H9 (cell line): ENCODE measurements at regions not wholly inside any gene's neighbourhood (a gene's known extent, or its start where the extent isn't known, plus 50 kb on each side); places are given as distances from the start of the nearest gene placed in this dataset.

Source experiments
- DNase-seq: peaks from one replicate; pipeline ENCODE4 v3.0.0-alpha.2; 2017
- H2AFZ ChIP-seq: one replicate; pipeline ENCODE4 v1.6.1; 2013; ENCODE audit warnings: mild to moderate bottlenecking, low read length, control low read depth, moderate library complexity
- H2AK5ac ChIP-seq: 2 replicates; pipeline ENCODE4 v1.6.1; 2013; ENCODE audit warnings: low read length, control low read depth, mixed read lengths; ENCODE audit not compliant: insufficient read length
- H2BK120ac ChIP-seq: one replicate; pipeline ENCODE4 v1.6.1; 2013; ENCODE audit warnings: low read depth, mild to moderate bottlenecking, low read length, control low read depth, inconsistent platforms; ENCODE audit not compliant: poor library complexity, severe bottlenecking
- H2BK12ac ChIP-seq: 2 replicates; pipeline ENCODE4 v1.6.1; 2013; ENCODE audit warnings: low read length, control low read depth, mixed read lengths, low read depth; ENCODE audit not compliant: insufficient read length
- H2BK15ac ChIP-seq: 2 replicates; pipeline ENCODE4 v1.6.1; 2013; ENCODE audit warnings: low read depth, low read length, control low read depth
- H2BK20ac ChIP-seq: one replicate; pipeline ENCODE4 v1.6.1; 2013; ENCODE audit warnings: low read depth, mild to moderate bottlenecking, low read length, control low read depth, inconsistent platforms; ENCODE audit not compliant: poor library complexity, severe bottlenecking
- H2BK5ac ChIP-seq: 2 replicates; pipeline ENCODE4 v1.6.1; 2013; ENCODE audit warnings: low read length, control low read depth, mixed read lengths; ENCODE audit not compliant: insufficient read length
- H3K14ac ChIP-seq: 2 replicates; pipeline ENCODE4 v1.6.1; 2013; ENCODE audit warnings: low read length, control low read depth; ENCODE audit not compliant: insufficient read depth
- H3K18ac ChIP-seq: 2 replicates; pipeline ENCODE4 v1.6.1; 2013; ENCODE audit warnings: low read depth, mild to moderate bottlenecking, mixed read lengths, low read length, control low read depth; ENCODE audit not compliant: insufficient read length
- H3K23ac ChIP-seq: 2 replicates; pipeline ENCODE4 v1.6.1; 2013; ENCODE audit warnings: low read length, control low read depth, mixed read lengths, low read depth; ENCODE audit not compliant: insufficient read length
- H3K23me2 ChIP-seq: 2 replicates; pipeline ENCODE4 v1.6.1; 2013; ENCODE audit warnings: low read depth, mild to moderate bottlenecking, mixed read lengths, low read length, control low read depth; ENCODE audit not compliant: insufficient read length, poor library complexity, severe bottlenecking
- H3K27ac ChIP-seq: 2 replicates; pipeline ENCODE4 v1.5.1; 2013; ENCODE audit warnings: low read length, control low read depth, mixed read lengths, low read depth; ENCODE audit not compliant: insufficient read length
- H3K27me3 ChIP-seq: 2 replicates; pipeline ENCODE4 v1.6.1; 2013; ENCODE audit warnings: low read length, control low read depth, inconsistent platforms; ENCODE audit not compliant: insufficient read depth
- H3K4ac ChIP-seq: 2 replicates; pipeline ENCODE4 v1.6.1; 2013; ENCODE audit warnings: low read depth, mild to moderate bottlenecking, control low read depth, inconsistent platforms, low read length, moderate library complexity
- H3K4me1 ChIP-seq: 2 replicates; pipeline ENCODE4 v1.6.1; 2013; ENCODE audit warnings: low read length, control low read depth, inconsistent platforms; ENCODE audit not compliant: insufficient read depth
- H3K4me2 ChIP-seq: 2 replicates; pipeline ENCODE4 v1.6.1; 2013; ENCODE audit warnings: low read length, control low read depth, mixed read lengths; ENCODE audit not compliant: insufficient read length, insufficient read depth
- H3K56ac ChIP-seq: 2 replicates; pipeline ENCODE4 v1.6.1; 2013; ENCODE audit warnings: low read depth, mild to moderate bottlenecking, mixed read lengths, low read length, control low read depth; ENCODE audit not compliant: insufficient read length
- H3K79me1 ChIP-seq: 2 replicates; pipeline ENCODE4 v1.6.1; 2013; ENCODE audit warnings: low read depth, mild to moderate bottlenecking, moderate library complexity, low read length, control low read depth, inconsistent platforms; ENCODE audit not compliant: insufficient read depth, poor library complexity, severe bottlenecking
- H3K79me2 ChIP-seq: 2 replicates; pipeline ENCODE4 v1.6.1; 2013; ENCODE audit warnings: low read length, control low read depth, inconsistent platforms; ENCODE audit not compliant: insufficient read depth
- H3K9ac ChIP-seq: 2 replicates; pipeline ENCODE4 v1.6.1; 2013; ENCODE audit warnings: low read length, control low read depth, mixed read lengths; ENCODE audit not compliant: insufficient read length; ENCODE audit errors: extremely low read depth
- H3K9me3 ChIP-seq: one replicate; pipeline ENCODE4 v1.6.1; 2013; ENCODE audit warnings: low read depth, low read length, inconsistent platforms; ENCODE audit not compliant: control insufficient read depth
- H3T11ph ChIP-seq: one replicate; pipeline ENCODE4 v1.6.1; 2013; ENCODE audit warnings: mild to moderate bottlenecking, low read length, control low read depth, inconsistent platforms
- H4K20me1 ChIP-seq: one replicate; pipeline ENCODE4 v1.6.1; 2013; ENCODE audit not compliant: control insufficient read depth, insufficient read length, insufficient read depth
- H4K5ac ChIP-seq: 2 replicates; pipeline ENCODE4 v1.6.1; 2013; ENCODE audit warnings: low read depth, mild to moderate bottlenecking, mixed read lengths, low read length, control low read depth; ENCODE audit not compliant: insufficient read length
- H4K8ac ChIP-seq: replicated peaks from 2 replicates; pipeline ENCODE4 v1.6.1; 2013; ENCODE audit warnings: low read length, control low read depth, mixed read lengths, low read depth; ENCODE audit not compliant: insufficient read length
- H4K91ac ChIP-seq: 2 replicates; pipeline ENCODE4 v1.6.1; 2013; ENCODE audit warnings: low read depth, mild to moderate bottlenecking, moderate library complexity, mixed read lengths, low read length, control low read depth; ENCODE audit not compliant: insufficient read length
- H3K27ac Mint-ChIP-seq, 3 experiments: 2 replicates in 2 of 3; 3 replicates in 1 of 3; pipeline ENCODE4 v1.8.0; 2020 to 2021; ENCODE audit warnings: mixed read lengths in 3 of 3, mild to moderate bottlenecking in 1 of 3, moderate library complexity in 1 of 3
- H3K27me3 Mint-ChIP-seq: 2 replicates; pipeline ENCODE4 v1.8.0; 2021; ENCODE audit warnings: low read depth, mild to moderate bottlenecking, moderate library complexity, mixed read lengths
- H3K36me3 Mint-ChIP-seq, 3 experiments: 2 replicates in 2 of 3; 3 replicates in 1 of 3; pipeline ENCODE4 v1.8.0; 2020 to 2021; ENCODE audit warnings: low read depth in 3 of 3, mixed read lengths in 3 of 3; ENCODE audit not compliant: insufficient read depth in 1 of 3
- H3K4me1 Mint-ChIP-seq, 2 experiments: 2 replicates each; pipeline ENCODE4 v1.8.0; 2020; ENCODE audit warnings: mixed read lengths in 2 of 2
- H3K4me3 Mint-ChIP-seq, 2 experiments: 2 replicates in 1 of 2; 3 replicates in 1 of 2; pipeline ENCODE4 v1.8.0; 2020 to 2021; ENCODE audit warnings: mild to moderate bottlenecking in 2 of 2, mixed read lengths in 2 of 2, moderate library complexity in 1 of 2
- H3K9me3 Mint-ChIP-seq, 2 experiments: 2 replicates in 1 of 2; 3 replicates in 1 of 2; pipeline ENCODE4 v1.8.0; 2020; ENCODE audit warnings: mild to moderate bottlenecking in 2 of 2, mixed read lengths in 2 of 2, moderate library complexity in 1 of 2
- WGBS: extraction: QIAGEN DNeasy Blood & Tissue Kit; methylation state at CpG from one replicate; pipeline ENCODE4 v1.1.7; 2013; ENCODE audit warnings: missing lambda C conversion rate, low lambda C conversion rate, mixed read lengths; ENCODE audit not compliant: insufficient read length; ENCODE audit errors: extremely low coverage; 5-methylcytosine and 5-hydroxymethylcytosine counted together
- TF ChIP-seq, protein P1 (sequence below): fragments of 200-600 bp; sonication (generic); conservative IDR thresholded peaks from 3 replicates; pipeline ENCODE4 v1.8.0; 2021; ENCODE audit warnings: antibody characterized with exemption, mild to moderate bottlenecking

- Histone ChIP-seq H4K8ac (no peak overlapping the region), H3K18ac (no peak overlapping the region), H4K91ac (no peak overlapping the region), H4K5ac (no peak overlapping the region), H4K20me1 (no peaks in the 10 kb centered on the region), H3K4me1 (no peaks in the 10 kb centered on the region), H3K79me2 (no peaks in the 10 kb centered on the region), H3K23me2 (no peaks in the 10 kb centered on the region), H3K4ac (no peak overlapping the region), H3K23ac (no peak overlapping the region), H2AFZ (no peak overlapping the region), H3K27me3 (no peaks in the 10 kb centered on the region), H3K4me2 (no peak overlapping the region), H2AK5ac (no peak overlapping the region), H3K14ac (no peak overlapping the region), H3T11ph (no peak overlapping the region), H3K9me3 (no peaks in the 10 kb centered on the region), H3K27ac (no peak overlapping the region), H2BK20ac (no peak overlapping the region), H3K56ac (no peak overlapping the region), H2BK12ac (no peak overlapping the region), H2BK15ac (no peak overlapping the region), H2BK120ac (no peak overlapping the region), H2BK5ac (no peak overlapping the region), H3K9ac (no peak overlapping the region), H3K79me1 (no peaks in the 10 kb centered on the region)
- no peaks in the 10 kb centered on the region; the same call in 1 of the 2 replicates for H3K27me3 Mint-ChIP-seq
- DNase-seq: no peak
- TF ChIP-seq, protein P1, sequence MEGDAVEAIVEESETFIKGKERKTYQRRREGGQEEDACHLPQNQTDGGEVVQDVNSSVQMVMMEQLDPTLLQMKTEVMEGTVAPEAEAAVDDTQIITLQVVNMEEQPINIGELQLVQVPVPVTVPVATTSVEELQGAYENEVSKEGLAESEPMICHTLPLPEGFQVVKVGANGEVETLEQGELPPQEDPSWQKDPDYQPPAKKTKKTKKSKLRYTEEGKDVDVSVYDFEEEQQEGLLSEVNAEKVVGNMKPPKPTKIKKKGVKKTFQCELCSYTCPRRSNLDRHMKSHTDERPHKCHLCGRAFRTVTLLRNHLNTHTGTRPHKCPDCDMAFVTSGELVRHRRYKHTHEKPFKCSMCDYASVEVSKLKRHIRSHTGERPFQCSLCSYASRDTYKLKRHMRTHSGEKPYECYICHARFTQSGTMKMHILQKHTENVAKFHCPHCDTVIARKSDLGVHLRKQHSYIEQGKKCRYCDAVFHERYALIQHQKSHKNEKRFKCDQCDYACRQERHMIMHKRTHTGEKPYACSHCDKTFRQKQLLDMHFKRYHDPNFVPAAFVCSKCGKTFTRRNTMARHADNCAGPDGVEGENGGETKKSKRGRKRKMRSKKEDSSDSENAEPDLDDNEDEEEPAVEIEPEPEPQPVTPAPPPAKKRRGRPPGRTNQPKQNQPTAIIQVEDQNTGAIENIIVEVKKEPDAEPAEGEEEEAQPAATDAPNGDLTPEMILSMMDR: no peak
- H3K9me3 Mint-ChIP-seq: no peaks in the 10 kb centered on the region; a peak in 1 of 5 replicates
- H3K4me3 Mint-ChIP-seq: no peak overlapping the region
- no CpG with 5 or more reads among the region's 4 CpGs for WGBS
- peaks cover 2 to 3% of the 10 kb centered on the region in 2 experiments; a peak in 2 of 4 replicates for H3K4me1 Mint-ChIP-seq
- H3K36me3 Mint-ChIP-seq: no peaks in the 10 kb centered on the region; a peak in 1 of 7 replicates
- H3K27ac Mint-ChIP-seq: no peak overlapping the region
These were observed 282.7 kb downstream of the PTTG2 start for GRCh38 chr4:38242822-38243387.
